MM.1S (cell line): ENCODE measurements at regions not wholly inside any gene's neighbourhood (a gene's known extent, or its start where the extent isn't known, plus 50 kb on each side); places are given as distances from the start of the nearest gene placed in this dataset.

Source experiments
- DNase-seq: peaks from one replicate; pipeline ENCODE4 v3.0.0-alpha.2; 2015
- H2AFZ ChIP-seq: fragments of 300-600 bp; sonication (generic); 2 replicates; pipeline ENCODE4 v1.6.0; 2016; ENCODE audit warnings: antibody characterized with exemption, low read length
- H3F3A ChIP-seq: fragments of 300-600 bp; sonication (generic); 2 replicates; pipeline ENCODE4 v1.6.1; 2016; ENCODE audit warnings: mild to moderate bottlenecking, antibody characterized with exemption, low read length, moderate library complexity, mixed read lengths; ENCODE audit not compliant: insufficient read depth
- H3K27ac ChIP-seq: fragments of 300-600 bp; sonication (generic); 2 replicates; pipeline ENCODE4 v1.5.1; 2016; ENCODE audit warnings: mild to moderate bottlenecking, low read length
- H3K27me3 ChIP-seq: fragments of 300-600 bp; sonication (generic); replicated peaks from 2 replicates; pipeline ENCODE4 v1.6.0; 2016; ENCODE audit warnings: low read length; ENCODE audit not compliant: insufficient read depth
- H3K36me3 ChIP-seq: fragments of 300-600 bp; sonication (generic); replicated peaks from 2 replicates; pipeline ENCODE4 v1.6.1; 2016; ENCODE audit warnings: mild to moderate bottlenecking, low read length, mixed read lengths; ENCODE audit not compliant: insufficient read depth
- H3K4me1 ChIP-seq: fragments of 300-600 bp; sonication (generic); 2 replicates; pipeline ENCODE4 v1.6.1; 2016; ENCODE audit warnings: low read length, mixed read lengths
- H3K4me2 ChIP-seq: fragments of 300-600 bp; sonication (generic); 2 replicates; pipeline ENCODE4 v1.6.0; 2016; ENCODE audit warnings: low read depth, low read length
- H3K4me3 ChIP-seq: fragments of 300-600 bp; sonication (generic); 2 replicates; pipeline ENCODE4 v1.5.1; 2016; ENCODE audit warnings: low read length, mixed read lengths
- H3K79me2 ChIP-seq: fragments of 300-600 bp; sonication (generic); 2 replicates; pipeline ENCODE4 v1.6.1; 2016; ENCODE audit warnings: mixed run types, low read length, mixed read lengths
- H3K9ac ChIP-seq: fragments of 300-600 bp; sonication (generic); 2 replicates; pipeline ENCODE4 v1.6.1; 2016; ENCODE audit warnings: low read length, mixed read lengths
- H3K9me2 ChIP-seq: fragments of 300-600 bp; sonication (generic); replicated peaks from 2 replicates; pipeline ENCODE4 v1.6.1; 2016; ENCODE audit warnings: mild to moderate bottlenecking, low read length, mixed read lengths; ENCODE audit not compliant: insufficient read depth
- H3K9me3 ChIP-seq: fragments of 300-600 bp; sonication (generic); replicated peaks from 2 replicates; pipeline ENCODE4 v1.6.1; 2016; ENCODE audit warnings: mild to moderate bottlenecking, low read length, mixed read lengths; ENCODE audit not compliant: insufficient read depth
- H4K20me1 ChIP-seq: fragments of 300-600 bp; sonication (generic); 2 replicates; pipeline ENCODE4 v1.6.1; 2016; ENCODE audit warnings: mild to moderate bottlenecking, low read length, moderate library complexity, mixed read lengths; ENCODE audit not compliant: insufficient read depth
- EZH2 ChIP-seq: fragments of 300-600 bp; sonication (generic); optimal IDR thresholded peaks from 2 replicates; pipeline ENCODE3; 2017; ENCODE audit warnings: low read depth, mild to moderate bottlenecking, antibody characterized with exemption, low read length, mixed read lengths
- EZH2phosphoT487 ChIP-seq: fragments of 300-600 bp; sonication (generic); IDR thresholded peaks from 2 replicates; pipeline ENCODE4 v1.6.1; 2018; ENCODE audit warnings: antibody characterized with exemption, low read length
- TF ChIP-seq, protein P1 (sequence below): fragments of 300-600 bp; sonication (generic); IDR thresholded peaks from 2 replicates; pipeline ENCODE4 v1.5.1; 2016; ENCODE audit warnings: antibody characterized with exemption, low read length, mixed read lengths

DNA sequence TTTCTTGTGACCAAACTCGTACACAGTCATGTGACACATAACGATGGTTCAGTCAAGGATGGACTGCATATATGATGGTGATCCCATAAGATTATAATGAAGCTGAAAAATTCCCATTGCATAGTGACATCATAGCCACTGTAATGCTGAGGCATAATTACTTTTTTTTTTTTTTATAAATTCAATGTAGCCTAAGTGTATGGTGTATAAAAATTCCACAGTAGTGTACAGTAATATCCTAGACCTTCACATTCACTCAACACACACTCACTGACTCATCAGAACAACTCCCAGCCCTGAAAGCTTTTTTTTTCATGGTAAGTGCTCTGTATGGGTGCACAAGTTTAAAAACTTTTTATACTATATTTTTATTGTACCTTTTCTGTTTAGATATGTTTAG, 105.0 kb downstream of the AREG start:
- H3K4me2 ChIP-seq = no peak overlapping the region
- H3K27me3 ChIP-seq = 0 out of 2 replicates have a peak, but pooled peaks cover 3% of the 10 kb centered on the region
- H3K79me2 ChIP-seq = no peaks in the 10 kb centered on the region
- TF ChIP-seq, protein P1, sequence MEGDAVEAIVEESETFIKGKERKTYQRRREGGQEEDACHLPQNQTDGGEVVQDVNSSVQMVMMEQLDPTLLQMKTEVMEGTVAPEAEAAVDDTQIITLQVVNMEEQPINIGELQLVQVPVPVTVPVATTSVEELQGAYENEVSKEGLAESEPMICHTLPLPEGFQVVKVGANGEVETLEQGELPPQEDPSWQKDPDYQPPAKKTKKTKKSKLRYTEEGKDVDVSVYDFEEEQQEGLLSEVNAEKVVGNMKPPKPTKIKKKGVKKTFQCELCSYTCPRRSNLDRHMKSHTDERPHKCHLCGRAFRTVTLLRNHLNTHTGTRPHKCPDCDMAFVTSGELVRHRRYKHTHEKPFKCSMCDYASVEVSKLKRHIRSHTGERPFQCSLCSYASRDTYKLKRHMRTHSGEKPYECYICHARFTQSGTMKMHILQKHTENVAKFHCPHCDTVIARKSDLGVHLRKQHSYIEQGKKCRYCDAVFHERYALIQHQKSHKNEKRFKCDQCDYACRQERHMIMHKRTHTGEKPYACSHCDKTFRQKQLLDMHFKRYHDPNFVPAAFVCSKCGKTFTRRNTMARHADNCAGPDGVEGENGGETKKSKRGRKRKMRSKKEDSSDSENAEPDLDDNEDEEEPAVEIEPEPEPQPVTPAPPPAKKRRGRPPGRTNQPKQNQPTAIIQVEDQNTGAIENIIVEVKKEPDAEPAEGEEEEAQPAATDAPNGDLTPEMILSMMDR = no peak
- H3K9me3 ChIP-seq = no peaks in the 10 kb centered on the region
- H3K9me2 ChIP-seq = no peaks in the 10 kb centered on the region
- H3K27ac ChIP-seq = no peak overlapping the region
- H3K36me3 ChIP-seq = no peaks in the 10 kb centered on the region
- DNase-seq = no peak
- no peaks in the 10 kb centered on the region for H4K20me1 ChIP-seq
- H3K4me1 ChIP-seq = no peaks in the 10 kb centered on the region
- H3F3A ChIP-seq = no peaks in the 10 kb centered on the region
- no peak overlapping the region for H3K9ac ChIP-seq
- no peak overlapping the region for H3K4me3 ChIP-seq
- no peak overlapping the region for H2AFZ ChIP-seq

DNA sequence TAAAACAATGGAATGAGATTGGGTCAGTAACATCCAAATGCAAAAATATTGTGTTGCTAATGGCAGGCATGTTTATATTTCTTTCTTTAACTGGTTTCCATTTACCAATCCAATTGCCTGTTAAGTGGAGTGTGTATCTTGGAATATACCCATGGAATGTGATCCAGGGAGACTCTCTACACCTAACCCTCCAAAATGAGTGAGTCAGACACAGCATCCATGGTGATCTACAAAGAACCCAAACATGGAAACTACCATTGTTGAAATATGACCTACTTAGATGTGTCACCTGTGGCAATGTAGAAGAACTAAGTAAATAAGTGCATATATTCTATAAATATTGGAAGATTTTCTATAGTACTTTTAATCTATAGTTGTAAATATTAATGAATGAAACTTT, 110.3 kb downstream of the AREG start:
- no peaks in the 10 kb centered on the region for H3K79me2 ChIP-seq
- no peak overlapping the region for H3K4me2 ChIP-seq
- no peak overlapping the region for H3K9ac ChIP-seq
- no peak for DNase-seq
- no peak overlapping the region for H3K27ac ChIP-seq
- TF ChIP-seq EZH2phosphoT487 (no peak), EZH2 (no peak)
- TF ChIP-seq, protein P1 = no peak
- H2AFZ ChIP-seq = no peak overlapping the region
- H3K4me1 ChIP-seq = no peaks in the 10 kb centered on the region
- no peaks in the 10 kb centered on the region for H3K27me3 ChIP-seq
- no peaks in the 10 kb centered on the region for H3K9me3 ChIP-seq
- no peaks in the 10 kb centered on the region for H3K9me2 ChIP-seq
- H3K4me3 ChIP-seq = no peak overlapping the region
- no peaks in the 10 kb centered on the region for H3F3A ChIP-seq
- H4K20me1 ChIP-seq = no peaks in the 10 kb centered on the region
- H3K36me3 ChIP-seq = no peaks in the 10 kb centered on the region

DNA sequence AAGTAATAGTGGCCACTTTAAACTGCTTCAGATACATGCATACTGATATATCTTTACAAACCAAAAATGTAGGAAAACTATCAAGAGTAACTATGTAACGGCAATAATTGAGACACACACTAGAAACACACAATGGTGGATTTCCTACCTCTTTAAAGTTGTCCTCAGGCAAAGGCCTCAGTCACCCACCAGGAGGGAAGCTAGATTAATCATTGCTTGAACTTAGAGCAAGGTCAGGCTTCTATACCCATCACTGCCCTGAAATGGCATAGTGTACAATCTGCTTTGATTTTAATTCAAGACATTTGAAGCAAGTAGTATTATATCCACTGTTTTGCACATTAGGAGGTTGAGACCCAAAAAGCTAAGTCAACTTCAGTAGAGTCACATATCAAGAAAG, 110.9 kb downstream of the AREG start:
- no peak overlapping the region for H3K27ac ChIP-seq

More for the DNA sequence above, 110.9 kb downstream of the AREG start:
- Histone ChIP-seq H3K4me1 (no peaks in the 10 kb centered on the region), H3K9ac (no peak overlapping the region), H3K9me2 (no peaks in the 10 kb centered on the region), H4K20me1 (no peaks in the 10 kb centered on the region), H3K9me3 (no peaks in the 10 kb centered on the region), H3K27me3 (no peaks in the 10 kb centered on the region), H3K36me3 (no peaks in the 10 kb centered on the region), H3F3A (no peaks in the 10 kb centered on the region), H3K4me3 (no peak overlapping the region), H3K4me2 (no peak overlapping the region), H2AFZ (no peak overlapping the region), H3K79me2 (no peaks in the 10 kb centered on the region)
- TF ChIP-seq, protein P1 = no peak
- no peak for TF ChIP-seq EZH2
- TF ChIP-seq EZH2phosphoT487 = no peak
- no peak for DNase-seq
